ENCODE measurements at regions not wholly inside any gene's neighbourhood (a gene's known extent, or its start where the extent isn't known, plus 50 kb on each side); places are given as distances from the start of the nearest gene placed in this dataset.
"Not testable (repeated sequence)": the region's sequence is repeated elsewhere in the genome, so short reads cannot be mapped to it uniquely, and the experiment has no call there.

DNA sequence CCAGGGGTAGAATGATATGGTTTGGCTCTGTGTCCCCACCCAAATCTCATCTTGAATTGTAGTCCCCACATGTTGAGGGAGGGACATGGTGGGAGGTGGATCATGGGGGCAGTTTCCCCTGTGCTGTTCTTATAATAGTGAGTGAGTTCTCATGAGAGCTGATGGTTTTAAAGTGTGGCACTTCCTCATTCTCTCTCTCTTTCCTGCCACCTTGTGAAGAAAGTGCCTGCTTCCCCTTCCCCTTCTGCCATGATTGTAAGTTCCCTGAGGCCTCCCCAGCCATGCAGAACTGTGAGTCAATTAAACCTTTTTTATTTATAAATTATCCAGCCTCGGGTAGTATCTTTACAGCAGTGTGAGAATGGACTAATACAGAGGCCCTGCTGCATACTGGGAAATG is 201.1 kb downstream of the LARP7 start:
- not testable (repeated sequence) for DNase-seq (ENCODE audit: low read depth)

DNA sequence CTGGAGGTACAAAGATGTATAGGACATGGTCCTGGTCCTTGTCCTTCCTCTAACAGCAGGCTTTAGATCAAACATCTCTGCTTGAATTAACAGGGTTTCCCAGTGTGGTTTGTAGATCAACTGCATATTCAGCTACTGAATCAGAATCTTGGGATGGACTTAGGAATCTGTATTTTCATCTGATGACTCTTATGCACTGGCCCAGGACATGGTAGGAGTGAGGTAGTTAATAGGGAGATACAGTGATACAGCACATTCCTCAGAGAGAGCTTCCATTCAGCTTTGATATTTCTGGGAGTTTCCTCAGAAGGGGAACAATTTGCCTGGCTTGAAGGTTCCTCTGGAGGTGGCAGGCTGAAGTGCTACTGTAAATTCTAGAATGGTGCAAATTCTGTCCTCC is 203.1 kb downstream of the LARP7 start:
- no peak overlapping the region for H3K4me3 ChIP-seq (ENCODE audit: low read depth, low read length)
- peak; percentile 10 for DNase-seq (ENCODE audit: low read depth)

More for the DNA sequence above, 201.1 kb downstream of the LARP7 start:
- not testable (repeated sequence) for H3K4me3 ChIP-seq (ENCODE audit: low read depth, low read length)

DNA sequence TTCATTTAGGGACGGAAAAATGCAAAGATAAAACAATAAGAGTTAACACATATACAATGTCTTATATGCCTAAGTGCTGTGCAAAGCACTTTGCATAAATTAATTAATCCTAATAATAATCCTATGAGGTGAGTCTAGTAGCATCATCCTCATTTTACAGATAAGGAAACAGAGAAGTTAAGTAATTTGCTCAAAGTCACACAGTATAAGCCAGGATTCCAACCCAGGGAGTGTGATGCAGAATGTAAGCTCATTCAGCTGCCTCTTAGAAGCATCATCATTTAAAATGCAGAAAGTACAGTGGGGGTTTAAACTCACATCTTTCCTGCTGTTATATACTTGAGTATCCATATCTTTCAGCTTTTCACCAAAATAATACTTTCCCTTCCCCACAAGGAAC is 203.7 kb downstream of the LARP7 start:
- no peak for DNase-seq (ENCODE audit: low read depth)

DNA sequence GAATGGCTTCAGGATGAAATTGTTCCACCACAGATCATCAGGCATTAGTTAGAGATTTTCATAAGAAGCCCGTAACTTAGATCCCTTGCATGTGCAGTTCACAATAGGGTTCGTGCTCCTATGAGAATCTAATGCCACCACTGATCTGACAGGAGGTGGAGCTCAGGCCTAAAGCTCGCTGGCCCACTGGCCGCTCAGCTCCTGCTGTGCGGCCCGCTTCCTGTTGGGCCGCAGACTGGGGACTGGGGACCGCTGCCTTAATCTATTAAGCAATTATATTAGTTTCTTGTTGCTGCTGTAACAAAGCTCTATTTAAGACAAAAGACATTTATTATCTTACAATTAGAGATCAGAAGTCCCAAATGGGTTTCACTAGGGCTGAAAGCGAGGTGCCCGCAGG is 205.6 kb downstream of the LARP7 start:
- no peak overlapping the region for H3K4me3 ChIP-seq (ENCODE audit: low read depth, low read length)
- no peak for DNase-seq (ENCODE audit: low read depth)

More for the DNA sequence above, 203.7 kb downstream of the LARP7 start:
- H3K4me3 ChIP-seq (ENCODE audit: low read depth, low read length): no peak overlapping the region

DNA sequence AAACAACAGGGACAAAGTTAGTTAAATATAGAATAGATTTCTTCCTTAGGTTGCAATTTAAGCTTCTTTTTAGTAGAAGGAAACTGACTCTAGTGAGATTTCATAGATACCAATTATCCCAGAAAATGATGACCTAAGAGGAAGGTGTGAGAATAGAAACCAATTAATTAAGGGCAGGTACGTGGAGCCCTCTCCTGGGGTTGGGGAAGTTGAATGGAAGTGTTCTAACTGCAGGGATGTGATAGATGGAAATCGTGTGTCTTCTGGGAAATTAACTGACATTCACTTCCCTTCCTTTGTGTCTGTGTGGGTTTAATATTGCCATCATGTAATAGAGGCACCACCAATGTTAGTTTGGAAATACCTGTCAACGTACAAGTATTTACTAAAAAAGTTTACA is 204.1 kb upstream of the ANK2 start:
- DNase-seq (ENCODE audit: low read depth): no peak
- no peak overlapping the region for H3K4me3 ChIP-seq (ENCODE audit: low read depth, low read length)

DNA sequence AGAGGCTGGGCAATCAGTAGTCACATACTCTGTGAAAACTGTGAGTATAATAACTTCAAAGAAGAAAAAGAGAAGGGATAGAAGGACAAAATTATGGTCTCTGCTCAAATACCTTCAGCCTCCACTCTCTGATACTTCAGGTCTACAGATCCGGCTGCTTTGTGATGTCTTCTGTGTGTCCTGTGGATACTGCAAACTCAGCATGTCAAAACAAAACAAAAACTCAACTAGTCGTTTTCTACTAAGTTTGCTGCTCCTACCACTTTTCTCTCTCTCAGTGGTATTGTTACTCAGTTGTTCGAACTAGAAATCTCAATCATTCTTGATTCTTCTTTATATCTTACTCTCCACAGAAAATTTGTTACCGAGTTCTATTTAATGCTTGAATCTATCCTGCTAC is 202.4 kb upstream of the ANK2 start:
- no peak overlapping the region for H3K4me3 ChIP-seq (ENCODE audit: low read depth, low read length)
- no peak for DNase-seq (ENCODE audit: low read depth)

DNA sequence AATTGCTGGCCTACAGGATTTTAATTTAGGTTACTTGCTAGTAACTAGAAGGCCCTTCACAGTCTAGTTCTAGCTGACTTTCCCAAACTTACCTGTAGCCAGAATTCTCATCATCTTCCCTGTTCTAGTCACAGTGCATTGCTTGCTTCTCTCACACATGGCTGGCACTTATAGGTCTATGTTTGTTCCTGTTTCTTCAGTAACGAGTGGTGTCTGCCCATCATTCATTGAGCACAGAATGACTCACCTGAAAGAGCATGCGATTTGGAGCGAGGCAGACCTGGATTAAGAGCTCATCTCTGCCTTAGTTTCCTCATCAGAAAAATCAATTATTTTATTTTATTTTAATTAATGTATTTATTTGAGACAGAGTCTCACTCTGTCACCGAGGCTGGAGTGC is 201.7 kb upstream of the ANK2 start:
- H3K4me3 ChIP-seq (ENCODE audit: low read depth, low read length): no peak overlapping the region
- no peak for DNase-seq (ENCODE audit: low read depth)

DNA sequence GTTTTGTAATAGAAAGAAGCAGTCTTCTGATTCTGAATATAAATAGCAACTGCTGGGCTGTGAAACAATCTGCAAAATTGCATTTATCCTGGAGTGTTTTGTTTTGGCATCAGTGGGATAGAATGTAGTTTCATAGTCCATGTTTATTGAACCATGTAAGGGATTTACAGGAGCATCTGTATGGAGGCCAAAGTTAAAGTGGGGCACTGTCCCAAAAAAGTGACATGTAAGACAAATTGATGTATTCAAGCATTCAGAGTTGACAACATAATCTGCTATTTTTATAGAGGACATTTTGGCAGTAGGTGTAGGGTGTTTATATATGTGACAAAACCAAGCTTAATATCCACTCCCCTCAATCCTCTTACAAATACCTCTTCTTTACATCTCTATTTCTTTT is 200.5 kb upstream of the ANK2 start:
- no peak overlapping the region for H3K4me3 ChIP-seq (ENCODE audit: low read depth, low read length)
- DNase-seq (ENCODE audit: low read depth): no peak

DNA sequence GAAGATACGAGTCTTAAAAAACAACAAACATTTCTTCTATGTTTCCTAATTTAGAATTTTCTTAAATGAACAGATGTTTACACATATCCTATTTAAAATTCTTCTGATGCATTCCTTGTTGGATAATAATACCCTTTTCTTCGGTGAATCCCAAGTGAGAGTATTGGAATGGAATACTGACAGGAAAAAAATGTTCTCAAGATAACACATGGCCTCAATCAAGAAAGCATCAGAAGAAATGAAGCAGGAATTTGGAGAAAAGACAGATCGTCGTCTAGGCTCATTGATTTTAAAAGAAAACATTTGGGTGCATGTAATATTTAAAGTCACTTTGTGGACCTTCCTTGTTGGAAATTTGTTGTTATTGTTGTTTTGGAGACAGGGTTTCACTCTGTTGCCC is 196.9 kb upstream of the ANK2 start:
- no peak overlapping the region for H3K4me3 ChIP-seq (ENCODE audit: low read depth, low read length)
- no peak for DNase-seq (ENCODE audit: low read depth)

DNA sequence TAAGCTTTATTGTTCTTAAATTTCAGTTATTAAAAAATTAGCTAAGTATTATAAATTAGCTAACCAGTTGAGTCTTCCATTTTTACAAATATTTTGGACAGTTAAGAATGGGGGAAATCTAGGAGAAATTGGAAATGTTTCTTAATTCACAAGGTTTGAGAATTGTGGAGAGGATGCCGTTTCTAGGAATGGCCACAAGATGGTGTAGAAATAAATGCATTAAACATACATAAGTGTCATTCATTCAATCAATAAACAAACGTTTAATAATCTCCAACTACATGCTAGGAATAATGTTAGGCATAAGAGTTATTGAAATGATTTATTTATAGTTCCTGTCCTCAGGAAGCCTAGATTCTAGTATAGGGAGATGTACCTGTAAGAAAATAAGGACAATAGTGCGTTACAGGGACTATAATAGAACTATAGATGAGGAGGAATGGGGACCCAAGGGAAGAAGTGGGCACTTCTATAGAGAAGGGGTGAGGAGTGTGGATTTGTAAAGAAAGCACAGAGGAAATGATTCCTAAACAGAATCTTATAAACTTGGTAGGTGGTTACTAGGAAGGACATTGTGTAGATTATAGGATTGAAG is 195.7 kb upstream of the ANK2 start:
- H3K4me3 ChIP-seq (ENCODE audit: low read depth, low read length): no peak overlapping the region
- DNase-seq (ENCODE audit: low read depth): no peak

DNA sequence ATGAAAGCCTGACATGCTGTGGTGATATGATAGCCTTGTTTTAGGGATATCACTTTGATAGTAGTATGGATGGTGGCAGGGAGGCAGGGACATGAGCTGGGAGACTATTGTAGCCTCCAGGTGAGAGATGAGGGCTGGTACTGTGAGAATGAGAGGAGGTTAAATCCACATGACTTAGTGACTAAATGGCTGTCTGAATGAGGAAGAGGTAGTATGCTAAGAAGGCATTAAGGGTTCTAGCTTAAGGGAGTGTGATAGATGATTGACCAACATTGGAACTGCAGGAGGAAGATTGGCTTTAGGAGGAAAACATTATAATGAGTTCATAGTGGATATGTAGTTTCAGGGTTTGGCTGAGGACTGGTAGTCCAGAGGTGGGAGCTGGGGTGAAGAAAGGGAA is 195.0 kb upstream of the ANK2 start:
- no peak overlapping the region for H3K4me3 ChIP-seq (ENCODE audit: low read depth, low read length)
- no peak for DNase-seq (ENCODE audit: low read depth)

DNA sequence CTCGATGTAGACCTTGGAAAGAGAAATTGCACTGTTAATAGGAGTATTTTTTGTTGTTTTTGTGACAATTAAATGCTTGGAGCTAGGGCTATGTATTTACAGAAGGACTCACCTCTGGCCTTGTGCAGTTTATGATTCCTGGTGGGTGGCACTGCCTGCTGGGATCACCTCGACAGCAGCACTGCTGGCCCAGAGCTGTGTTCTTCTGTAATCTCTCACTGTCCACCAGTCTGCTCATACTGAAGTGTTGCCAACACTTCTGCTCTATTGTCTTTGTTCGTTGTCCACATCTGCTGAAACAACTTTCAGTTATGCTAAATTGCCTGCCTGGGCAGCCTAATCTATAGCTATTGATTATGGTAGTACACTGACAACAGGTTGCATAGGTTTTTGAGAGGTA is 194.4 kb upstream of the ANK2 start:
- no peak overlapping the region for H3K4me3 ChIP-seq (ENCODE audit: low read depth, low read length)
- no peak for DNase-seq (ENCODE audit: low read depth)

DNA sequence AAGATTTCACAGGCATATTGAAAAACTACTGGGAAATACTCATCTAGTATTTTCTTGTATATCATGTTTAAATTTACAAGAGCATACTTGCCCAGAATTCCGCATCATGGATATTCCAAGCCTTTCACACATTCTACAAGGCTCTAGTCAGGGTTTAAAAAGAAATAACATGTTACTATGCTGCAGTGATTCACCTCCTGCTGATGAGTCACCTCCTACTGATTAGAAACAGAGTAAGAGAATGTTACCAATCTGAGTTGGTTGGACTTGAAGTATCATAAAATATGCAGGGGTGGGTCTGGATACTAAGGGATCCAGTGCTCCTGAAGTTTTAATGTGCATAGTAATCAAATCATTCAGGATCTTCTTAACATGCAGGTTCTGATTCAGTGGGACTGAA is 192.0 kb upstream of the ANK2 start:
- H3K4me3 ChIP-seq (ENCODE audit: low read depth, low read length): no peak overlapping the region
- peak; percentile 80 for DNase-seq (ENCODE audit: low read depth)

DNA sequence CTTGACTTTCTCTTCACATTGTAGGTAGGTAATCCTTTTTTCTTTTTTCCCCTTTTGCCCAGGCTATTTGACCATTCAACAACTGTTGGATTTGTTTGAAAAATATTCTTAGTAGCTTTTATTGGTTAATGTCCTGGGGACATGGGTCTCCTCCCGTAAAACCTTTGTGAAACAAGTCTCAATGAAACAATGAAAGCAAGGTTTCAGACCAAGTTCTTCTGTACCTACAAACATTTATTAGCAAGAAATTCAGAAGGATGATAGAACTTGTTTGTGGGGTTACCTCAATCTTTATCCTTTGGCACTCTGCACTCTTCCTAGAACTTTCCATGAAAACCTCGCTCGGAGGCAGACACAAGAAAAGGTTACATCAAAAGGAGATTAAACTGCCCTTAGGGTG is 190.7 kb upstream of the ANK2 start:
- DNase-seq (ENCODE audit: low read depth): no peak
- H3K4me3 ChIP-seq (ENCODE audit: low read depth, low read length): no peak overlapping the region

DNA sequence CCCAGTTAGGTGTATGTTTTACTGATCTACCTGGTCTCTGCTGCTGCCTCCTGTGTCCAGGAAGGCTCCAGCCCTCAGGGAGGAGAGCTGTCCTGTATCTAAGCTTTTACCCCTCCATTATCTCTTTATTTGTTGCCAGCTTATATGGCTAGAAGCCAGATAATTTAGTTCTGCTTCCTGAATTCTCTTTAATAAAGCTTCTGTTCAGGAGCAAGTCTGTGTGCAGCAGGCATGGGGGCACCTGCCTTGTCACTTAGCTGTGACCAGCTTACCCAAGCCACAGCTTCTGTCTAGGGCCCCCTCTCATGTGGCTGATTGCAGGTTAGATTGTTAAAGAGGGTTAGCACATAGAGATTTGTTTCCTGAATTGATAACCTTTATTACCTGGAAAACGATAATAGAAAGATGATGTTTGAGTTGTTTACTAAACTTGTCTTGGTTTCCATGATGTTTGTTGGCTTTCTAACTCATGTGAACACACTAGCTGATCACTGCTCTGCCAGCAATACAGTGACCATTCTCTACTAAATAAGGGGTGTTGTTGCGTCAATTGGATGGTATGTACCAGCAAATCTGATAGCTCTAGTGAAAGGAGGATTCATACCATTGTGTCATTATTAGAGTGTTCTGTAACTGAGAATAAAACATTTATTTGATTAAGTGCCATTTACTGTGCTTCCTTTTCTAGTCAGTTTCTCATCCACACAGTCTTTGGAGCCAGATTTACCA is 189.8 kb upstream of the ANK2 start:
- DNase-seq (ENCODE audit: low read depth): no peak
- H3K4me3 ChIP-seq (ENCODE audit: low read depth, low read length): no peak overlapping the region

DNA sequence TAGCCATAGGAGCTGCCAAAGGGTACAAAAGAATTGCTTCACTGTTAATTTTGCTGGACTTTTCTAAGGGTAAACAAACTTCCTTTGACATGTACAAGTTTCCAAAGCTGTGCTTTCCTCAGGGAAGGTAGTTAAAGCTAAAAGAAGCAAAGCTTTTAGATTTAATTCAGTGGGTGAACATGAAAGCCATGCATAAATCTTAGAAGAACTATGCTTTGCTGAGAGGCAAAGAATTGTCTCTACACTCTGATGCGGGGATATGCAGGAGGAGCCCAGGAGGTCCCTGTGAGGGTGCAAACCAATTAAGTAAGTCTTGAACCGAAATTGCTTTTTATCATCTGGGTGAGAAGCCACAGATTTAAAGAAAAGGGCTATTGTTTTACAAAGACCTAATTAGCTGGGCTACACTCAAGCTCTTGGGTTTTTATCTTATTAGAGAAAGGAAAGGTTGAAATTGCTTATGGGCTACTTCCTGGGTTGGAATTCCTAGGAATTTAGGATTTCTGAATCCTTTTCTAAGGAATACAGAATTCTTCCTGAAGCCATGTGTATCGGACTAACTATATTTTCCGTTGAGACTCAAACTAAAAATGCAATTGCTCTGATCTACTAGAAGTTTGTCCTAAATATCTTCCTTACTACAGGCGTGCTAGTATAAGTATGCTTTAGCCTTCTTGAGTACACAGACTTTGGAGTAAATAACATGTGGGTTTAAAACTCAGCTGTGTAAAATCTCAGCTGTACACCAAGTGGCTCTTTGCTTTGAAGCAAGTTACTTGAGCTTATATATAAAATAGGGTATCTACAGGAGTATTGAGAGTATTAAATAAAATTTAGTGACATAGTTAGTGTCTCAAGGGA is 188.4 kb upstream of the ANK2 start:
- no peak overlapping the region for H3K4me3 ChIP-seq (ENCODE audit: low read depth, low read length)
- DNase-seq (ENCODE audit: low read depth): no peak

DNA sequence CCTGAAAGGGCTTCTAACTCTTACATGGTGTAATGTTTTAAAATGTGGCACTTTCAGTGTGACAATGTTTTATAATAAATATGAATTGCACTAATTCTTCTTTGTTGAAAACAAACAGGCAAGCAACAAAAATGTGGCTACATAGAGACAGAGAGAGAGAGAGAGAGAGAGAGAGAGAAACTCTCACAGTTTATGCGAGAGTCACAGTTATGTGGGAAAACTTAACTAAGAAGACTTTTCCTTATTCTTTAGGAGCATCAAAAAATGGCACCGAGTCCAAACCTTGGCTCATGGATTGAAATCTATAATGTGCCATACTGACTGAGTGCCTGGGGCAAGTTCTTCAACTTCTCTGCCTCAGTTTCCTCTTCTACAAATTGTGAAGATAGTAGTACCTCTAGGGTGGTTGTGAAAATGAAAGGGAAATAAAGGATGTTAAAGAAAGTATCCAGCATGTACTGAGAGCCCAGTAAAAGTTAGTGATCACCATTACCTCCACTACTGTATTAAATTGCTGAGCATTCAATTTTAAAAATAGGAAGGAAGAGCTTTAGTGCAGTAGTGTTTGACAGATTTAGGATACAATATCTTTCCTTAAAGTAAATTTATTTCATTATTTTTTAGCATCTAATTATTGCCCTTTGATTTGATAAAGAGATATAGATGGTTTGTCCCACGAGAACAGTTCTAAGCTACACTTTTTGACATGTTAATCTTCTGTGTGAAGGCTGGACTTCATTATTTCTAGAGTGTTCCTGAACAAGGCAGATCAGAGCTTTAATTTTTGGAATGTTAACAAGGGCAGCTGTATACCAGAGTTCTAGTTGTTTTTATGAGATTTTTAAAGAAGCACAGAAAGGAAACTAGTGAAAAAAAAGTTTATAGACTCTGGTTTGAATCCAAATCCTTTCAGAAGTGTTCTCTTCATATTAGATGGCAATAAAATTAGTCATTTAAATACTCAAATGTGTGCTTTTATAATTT is 187.5 kb upstream of the ANK2 start:
- no peak overlapping the region for H3K4me3 ChIP-seq (ENCODE audit: low read depth, low read length)
- DNase-seq (ENCODE audit: low read depth): no peak

DNA sequence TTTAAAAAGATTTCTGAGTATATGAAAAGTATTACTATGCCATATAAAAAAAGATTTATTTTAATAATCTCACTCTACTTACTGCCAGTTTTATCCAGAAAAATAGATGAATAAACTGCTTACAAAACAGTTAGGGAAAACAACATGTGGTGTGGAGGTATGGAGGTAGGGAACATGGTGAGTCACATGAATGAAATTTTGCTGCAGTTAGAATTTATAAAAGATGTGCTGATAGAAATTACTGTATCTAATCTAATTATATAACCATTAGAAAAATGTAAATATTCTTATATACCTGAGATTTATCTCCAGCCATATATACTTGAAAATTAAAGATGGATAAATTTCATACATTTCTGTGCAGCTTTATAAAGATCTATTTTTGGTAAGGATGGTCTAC is 184.0 kb upstream of the ANK2 start:
- no peak overlapping the region for H3K4me3 ChIP-seq (ENCODE audit: low read depth, low read length)
- DNase-seq (ENCODE audit: low read depth): no peak

DNA sequence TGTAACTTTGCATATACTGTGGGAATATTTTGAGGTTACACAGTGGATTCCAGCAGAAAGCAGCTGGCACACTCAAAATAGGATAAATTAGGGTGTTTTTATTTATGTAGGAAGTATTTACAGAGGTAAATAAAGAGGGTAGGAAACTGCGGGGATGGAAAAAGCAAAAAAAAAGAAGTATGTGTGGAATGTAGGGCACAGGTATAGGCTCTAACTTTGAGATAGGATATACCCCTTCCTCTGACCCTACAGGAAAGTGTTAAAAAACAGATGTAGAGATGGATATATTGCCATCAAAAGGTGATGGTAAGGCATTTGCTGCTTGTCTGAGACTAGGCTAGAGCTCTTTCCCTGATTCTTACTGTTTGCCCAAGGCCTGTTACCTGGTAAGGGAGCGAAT is 173.1 kb upstream of the ANK2 start:
- H3K4me3 ChIP-seq (ENCODE audit: low read depth, low read length): no peak overlapping the region
- DNase-seq (ENCODE audit: low read depth): no peak

DNA sequence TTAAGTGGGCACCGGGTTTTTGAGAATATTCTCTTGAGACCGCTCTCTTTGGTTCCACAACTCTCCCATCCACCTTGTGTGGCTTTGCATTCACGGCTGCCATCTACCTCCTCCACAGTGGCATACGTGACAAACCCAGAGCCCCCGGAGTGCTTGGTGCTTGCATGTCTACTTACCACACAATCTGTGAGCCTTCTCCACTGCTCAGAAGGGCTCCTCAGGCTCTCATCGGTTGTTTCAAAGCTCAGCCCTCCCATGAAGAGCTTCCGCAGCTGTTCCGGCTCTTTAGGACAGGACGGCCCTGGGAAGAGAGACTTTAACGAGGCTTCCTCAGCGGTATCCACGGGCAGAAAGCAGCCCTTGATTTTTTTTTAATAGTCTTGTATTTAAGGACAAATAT is 167.6 kb upstream of the ANK2 start:
- no peak overlapping the region for H3K4me3 ChIP-seq (ENCODE audit: low read depth, low read length)
- DNase-seq (ENCODE audit: low read depth): peak; percentile 5
